HEK293 (cell line): ENCODE measurements at regions not wholly inside any gene's neighbourhood (a gene's known extent, or its start where the extent isn't known, plus 50 kb on each side); places are given as distances from the start of the nearest gene placed in this dataset.

Experiments
- BCL6B ChIP-seq: fragments of 450-650 bp; formaldehyde crosslinking; IDR thresholded peaks from 2 replicates; pipeline ENCODE4 v1.5.1; 2017; ENCODE audit warnings: missing biosample characterization, missing genetic modification characterization
- TF ChIP-seq, protein P1 (sequence below): fragments of 450-650 bp; formaldehyde crosslinking; IDR thresholded peaks from 2 replicates; pipeline ENCODE4 v1.5.1; 2016; ENCODE audit warnings: missing biosample characterization, missing genetic modification characterization

DNA sequence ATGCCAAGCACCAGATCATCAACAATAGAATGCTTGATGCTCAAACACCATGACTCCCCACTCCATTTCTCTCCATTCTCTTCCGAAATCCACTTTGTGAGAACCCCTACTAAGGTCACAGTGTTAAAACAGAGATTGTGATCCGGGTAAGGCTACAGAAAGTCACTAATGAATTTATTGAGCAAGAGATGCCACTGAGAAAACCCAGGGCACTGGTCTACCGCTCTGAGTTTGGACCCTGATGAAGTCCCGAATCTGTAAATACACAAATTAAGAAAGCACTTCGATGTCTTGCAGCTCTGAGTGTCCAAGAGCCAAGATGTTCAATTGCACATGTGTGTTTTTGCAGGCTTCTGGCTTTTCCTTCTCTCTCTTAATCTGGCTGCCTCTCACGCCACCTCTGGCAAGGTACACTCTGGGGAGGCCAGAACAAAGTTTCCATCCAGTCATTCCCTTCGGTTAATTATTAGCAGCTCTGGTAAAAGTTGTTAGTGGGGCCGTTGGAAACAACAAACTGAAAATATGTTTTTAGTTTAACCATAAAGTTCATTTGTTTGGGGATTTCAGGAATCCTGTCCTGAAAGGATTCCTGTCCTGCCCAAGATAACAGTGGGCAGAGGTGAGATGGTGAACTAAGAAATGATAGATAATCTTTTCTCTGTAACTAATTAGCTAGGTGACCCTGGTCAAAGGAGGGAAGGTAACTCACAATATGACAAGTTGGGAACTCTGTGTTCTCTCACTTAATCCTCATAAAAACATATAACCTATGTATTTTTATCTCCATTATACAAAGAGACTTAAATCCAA lies 75.4 kb downstream of the BTG1 start:
- TF ChIP-seq, protein P1, sequence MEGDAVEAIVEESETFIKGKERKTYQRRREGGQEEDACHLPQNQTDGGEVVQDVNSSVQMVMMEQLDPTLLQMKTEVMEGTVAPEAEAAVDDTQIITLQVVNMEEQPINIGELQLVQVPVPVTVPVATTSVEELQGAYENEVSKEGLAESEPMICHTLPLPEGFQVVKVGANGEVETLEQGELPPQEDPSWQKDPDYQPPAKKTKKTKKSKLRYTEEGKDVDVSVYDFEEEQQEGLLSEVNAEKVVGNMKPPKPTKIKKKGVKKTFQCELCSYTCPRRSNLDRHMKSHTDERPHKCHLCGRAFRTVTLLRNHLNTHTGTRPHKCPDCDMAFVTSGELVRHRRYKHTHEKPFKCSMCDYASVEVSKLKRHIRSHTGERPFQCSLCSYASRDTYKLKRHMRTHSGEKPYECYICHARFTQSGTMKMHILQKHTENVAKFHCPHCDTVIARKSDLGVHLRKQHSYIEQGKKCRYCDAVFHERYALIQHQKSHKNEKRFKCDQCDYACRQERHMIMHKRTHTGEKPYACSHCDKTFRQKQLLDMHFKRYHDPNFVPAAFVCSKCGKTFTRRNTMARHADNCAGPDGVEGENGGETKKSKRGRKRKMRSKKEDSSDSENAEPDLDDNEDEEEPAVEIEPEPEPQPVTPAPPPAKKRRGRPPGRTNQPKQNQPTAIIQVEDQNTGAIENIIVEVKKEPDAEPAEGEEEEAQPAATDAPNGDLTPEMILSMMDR = no peak
- no peak for TF ChIP-seq BCL6B (tag by site-specific recombination)
